ENCODE measurements at regions not wholly inside any gene's neighbourhood (a gene's known extent, or its start where the extent isn't known, plus 50 kb on each side); places are given as distances from the start of the nearest gene placed in this dataset.
"Not testable (repeated sequence)": the region's sequence is repeated elsewhere in the genome, so short reads cannot be mapped to it uniquely, and the experiment has no call there.

GRCh38 chr7:35853194-35853593, 52.3 kb downstream of the SEPTIN7 start:
- DNase-seq, result not testable (repeated sequence)

GRCh38 chr7:35854311-35854710, 53.5 kb downstream of the SEPTIN7 start:
- no peak for DNase-seq

DNA sequence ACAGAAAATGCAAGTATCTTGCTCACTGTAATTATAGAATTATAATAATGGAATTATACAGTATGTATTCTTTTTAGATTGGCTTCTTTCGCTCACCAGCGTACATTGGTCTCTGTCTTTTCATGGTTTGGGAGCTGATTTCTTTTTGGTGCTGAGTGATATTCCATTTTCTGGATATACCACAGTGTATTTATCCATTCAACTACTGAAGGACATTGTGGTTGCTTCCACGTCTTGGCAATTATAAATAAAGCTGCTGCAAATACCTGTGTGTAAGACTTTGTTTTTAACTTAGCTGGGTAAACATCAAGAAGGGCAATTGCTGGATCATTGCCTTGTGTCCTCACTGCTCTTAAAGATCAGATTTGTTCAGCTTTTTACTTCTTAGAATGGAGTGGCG, 55.3 kb downstream of the SEPTIN7 start:
- no peak for DNase-seq

GRCh38 chr7:35860664-35861063, 59.8 kb downstream of the SEPTIN7 start:
- no peak for DNase-seq

- no peak for DNase-seq
Observed at GRCh38 chr7:35865287-35865686, 64.4 kb downstream of the SEPTIN7 start.

DNA sequence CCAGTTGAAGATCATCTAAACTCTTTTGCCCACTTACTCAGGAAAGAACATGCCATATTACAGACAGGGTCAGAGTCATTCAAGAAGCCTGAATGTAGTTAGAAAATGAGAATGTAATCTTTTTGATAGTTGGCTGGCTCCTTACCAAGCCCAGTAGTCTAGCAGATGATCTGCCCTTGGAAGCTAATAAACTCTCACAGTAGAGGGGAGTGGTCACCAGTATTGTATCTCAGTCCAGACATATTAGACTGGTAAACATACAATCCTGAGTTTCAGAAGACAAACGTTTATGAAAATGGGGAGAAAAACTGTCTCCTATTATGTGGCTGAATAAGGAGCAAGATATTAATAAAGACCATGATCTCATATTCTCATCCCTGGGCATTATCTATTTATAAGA, 65.3 kb downstream of the SEPTIN7 start:
- no peak for DNase-seq

- DNase-seq, result not testable (repeated sequence)
Observed at GRCh38 chr7:35869117-35869516, 68.3 kb downstream of the SEPTIN7 start.

DNA sequence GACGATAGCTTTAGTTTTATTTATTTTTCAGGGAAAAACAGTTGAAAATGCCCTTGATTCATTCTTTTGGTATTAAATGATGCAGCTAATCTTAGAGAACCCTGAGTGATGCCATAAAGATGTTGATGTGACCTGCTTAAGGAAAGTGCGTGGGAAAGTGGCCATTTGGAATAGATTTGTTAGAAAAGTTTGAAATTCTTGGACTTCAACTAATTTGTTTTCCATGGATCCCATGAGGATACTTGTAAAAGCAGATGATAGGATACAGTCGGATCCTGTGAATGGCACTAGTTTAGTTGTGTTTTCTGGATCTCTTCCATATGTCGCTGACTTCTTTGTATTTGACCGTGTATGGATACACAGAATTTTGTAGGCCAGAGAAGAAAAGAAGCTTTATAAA, 69.0 kb downstream of the SEPTIN7 start:
- no peak for DNase-seq

DNA sequence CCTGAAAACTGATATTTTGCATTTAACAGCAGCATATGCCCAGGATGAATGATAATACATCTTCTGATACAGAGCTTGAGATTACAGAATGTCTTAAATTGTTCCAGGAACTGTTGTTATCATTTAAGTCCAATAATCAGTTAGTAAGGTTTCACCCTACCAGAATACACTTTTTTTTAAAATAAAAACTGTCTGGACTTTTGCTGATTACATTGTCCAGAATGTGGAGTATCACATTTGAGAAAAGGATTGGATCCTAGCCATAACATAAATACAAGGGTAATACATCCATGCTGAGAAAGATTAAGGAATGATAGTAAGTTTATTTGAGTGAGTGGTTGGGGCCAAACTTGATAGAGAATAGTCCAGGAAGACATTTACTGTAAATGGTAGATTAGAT, 71.0 kb downstream of the SEPTIN7 start:
- DNase-seq, result no peak

GRCh38 chr7:35874886-35875285, 74.0 kb downstream of the SEPTIN7 start:
- no peak for DNase-seq

DNA sequence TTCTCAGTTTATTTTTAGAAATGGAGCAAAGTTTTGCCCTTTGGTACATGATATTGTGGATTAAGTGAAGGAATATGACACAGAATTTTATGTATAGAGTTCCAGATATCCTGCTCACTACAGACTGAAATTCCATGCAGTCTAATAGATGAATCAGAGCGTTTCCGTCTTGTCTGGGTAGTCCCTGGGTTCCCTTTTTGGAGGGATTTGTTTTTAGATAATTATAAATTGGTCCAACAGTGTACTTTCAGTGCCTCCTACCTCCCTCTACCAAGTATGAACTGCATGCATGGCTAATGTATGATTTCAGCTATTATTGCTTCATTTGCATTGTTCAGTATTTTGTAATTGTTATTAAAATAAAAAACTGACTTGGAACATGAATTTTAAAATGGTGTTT, 74.4 kb downstream of the SEPTIN7 start:
- DNase-seq, result no peak

- DNase-seq, result no peak
Observed at GRCh38 chr7:35878351-35878750, 77.5 kb downstream of the SEPTIN7 start.

GRCh38 chr7:35887430-35887829, 86.6 kb downstream of the SEPTIN7 start:
- DNase-seq, result not testable (repeated sequence)

- DNase-seq, result no peak
Observed at GRCh38 chr7:35889001-35889400, 88.1 kb downstream of the SEPTIN7 start.

DNA sequence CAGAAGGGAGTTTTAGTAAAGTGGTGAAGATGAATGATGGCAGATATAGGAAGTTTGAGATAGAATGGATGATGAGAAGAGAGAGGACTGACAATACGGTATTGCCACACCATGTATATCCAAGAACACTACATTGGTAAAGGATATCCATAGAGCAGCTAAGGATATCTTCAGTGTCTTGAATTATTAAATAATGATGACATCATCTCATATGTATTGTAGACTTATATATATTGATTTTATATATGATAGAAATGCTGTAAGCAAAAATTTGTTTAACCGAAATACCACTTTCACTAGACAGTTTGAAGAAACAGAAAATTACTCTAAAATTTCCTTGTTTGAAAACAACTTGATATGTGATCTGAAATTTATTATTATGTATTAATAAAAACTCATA, 89.0 kb downstream of the SEPTIN7 start:
- no peak for DNase-seq

GRCh38 chr7:35891004-35891830, 90.4 kb downstream of the SEPTIN7 start:
- DNase-seq, result no peak

- DNase-seq, result no peak
Observed at GRCh38 chr7:35893649-35894048, 92.8 kb downstream of the SEPTIN7 start.

DNA sequence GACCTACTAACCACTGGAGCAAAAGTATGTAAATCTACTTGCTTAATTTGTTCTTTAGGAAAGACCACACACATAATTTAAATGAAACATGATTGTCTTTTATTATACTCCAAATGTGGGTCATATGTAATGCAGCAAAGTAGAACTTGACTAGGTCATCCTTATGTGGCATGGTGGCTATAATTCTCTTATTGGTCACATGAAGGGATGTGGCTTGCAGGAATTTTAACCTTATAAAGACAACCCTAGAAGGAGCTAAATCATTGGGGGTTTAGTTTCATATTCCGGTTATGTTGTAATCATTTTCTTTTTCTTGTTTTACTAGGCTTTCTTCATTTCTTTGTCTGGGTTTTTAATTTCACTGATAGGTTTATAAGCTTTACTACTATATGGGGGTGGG, 93.9 kb downstream of the SEPTIN7 start:
- no peak for DNase-seq

DNA sequence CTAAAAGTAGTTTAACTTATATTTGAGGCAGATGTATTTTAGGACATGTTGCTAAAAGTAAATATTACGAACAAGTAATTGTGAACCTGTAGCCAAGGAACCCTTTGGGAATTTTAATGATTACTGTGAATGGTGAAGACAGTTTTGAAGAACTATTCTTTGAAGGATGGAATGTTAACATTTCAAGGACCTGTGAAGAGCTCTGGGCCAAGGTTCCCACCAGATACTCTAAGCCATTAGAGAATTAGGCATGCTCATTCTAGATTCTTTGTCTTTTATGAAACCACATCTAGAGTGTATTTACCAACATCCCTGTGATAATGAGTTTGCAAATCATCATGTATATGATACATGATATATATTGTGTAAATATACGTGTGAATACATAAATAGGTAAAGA, 99.8 kb downstream of the SEPTIN7 start:
- no peak for DNase-seq

DNA sequence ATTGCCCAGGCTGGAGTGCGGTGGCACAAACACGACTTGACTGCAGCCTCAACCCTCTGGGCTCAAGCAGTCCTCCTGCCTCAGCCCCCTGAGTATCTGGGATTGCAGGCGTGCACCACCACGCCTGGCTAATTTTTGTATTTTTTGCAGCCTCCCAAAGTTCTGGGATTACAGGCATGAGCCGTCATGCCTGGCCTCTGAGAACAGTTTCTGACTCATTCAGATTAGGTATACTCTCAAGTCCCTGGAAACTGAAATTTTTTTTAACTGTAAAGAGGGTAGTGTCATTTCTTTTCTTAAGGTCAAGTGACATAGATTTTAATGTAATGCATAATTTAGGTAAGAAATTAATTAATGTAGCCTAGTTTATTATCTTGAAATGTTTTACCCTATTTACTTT, 104.7 kb downstream of the SEPTIN7 start:
- no peak for DNase-seq

- no peak for DNase-seq
Observed at GRCh38 chr7:35906191-35906908, 105.5 kb downstream of the SEPTIN7 start.

DNA sequence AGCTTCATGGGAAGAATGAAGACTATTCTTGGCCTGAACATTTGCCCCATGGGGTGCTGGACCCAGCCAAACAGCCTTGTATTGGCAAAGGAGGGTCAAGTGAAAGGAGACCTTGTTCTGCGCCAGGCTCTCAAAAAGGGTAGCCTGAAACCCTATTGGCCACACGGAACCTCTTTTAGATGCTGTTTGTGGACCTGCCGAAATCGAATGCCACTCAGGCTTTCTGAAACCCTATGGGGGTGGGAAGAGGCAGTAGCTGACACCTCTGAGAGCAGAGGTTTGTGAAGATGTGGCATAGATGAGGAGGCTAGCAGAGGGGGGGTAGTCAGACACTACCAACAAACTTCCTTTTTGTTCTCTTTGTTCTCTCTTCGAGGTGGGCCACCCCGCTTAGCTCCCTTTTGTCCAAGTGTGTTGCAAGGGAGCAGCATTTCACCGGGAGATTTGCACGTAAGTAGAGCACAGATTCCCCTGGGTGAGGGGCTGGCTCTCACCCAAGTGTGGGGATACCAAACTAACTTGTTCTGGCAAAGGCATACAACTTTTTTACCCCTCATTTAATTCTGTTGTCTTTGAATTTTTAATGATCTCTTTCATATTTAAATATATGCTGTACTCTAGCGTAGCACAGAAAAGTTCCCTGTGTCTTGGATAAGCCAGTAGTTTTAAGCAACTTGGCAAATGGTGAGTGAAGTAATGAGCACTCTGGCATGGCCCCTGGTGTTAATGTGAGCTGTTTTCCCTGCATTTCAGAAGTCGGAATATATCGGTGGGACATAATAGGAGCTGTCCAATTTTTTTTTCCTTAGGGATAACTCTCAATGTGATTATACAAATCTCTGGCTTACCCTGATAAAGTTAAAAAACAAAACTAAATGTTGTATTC, 107.7 kb downstream of the SEPTIN7 start:
- no peak for DNase-seq

DNA sequence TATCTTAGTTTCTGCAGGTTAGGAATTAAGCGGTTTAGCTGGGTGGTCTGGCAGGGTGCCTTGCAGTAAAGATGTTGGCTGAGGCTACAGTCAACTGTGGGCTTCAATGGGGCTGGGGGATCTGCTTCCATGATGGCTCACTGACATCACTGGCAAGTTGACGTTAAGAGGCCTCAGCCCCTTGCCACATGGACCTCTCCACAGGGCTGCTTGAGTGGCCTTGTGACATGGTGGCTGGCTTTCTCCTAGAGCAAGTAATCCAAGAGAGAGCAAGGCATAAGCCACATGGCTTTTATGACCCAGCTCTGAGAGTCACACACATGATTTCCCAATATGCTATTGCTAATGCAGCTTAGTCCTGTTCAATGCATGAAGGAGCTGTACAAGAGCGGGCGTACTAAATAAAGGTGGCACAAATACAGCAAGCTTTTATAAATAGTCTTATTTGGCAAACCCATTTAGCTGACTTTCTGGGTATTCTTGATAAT, 109.1 kb downstream of the SEPTIN7 start:
- DNase-seq, result no peak
